ENCODE measurements at regions not wholly inside any gene's neighbourhood (a gene's known extent, or its start where the extent isn't known, plus 50 kb on each side); places are given as distances from the start of the nearest gene placed in this dataset.

DNA sequence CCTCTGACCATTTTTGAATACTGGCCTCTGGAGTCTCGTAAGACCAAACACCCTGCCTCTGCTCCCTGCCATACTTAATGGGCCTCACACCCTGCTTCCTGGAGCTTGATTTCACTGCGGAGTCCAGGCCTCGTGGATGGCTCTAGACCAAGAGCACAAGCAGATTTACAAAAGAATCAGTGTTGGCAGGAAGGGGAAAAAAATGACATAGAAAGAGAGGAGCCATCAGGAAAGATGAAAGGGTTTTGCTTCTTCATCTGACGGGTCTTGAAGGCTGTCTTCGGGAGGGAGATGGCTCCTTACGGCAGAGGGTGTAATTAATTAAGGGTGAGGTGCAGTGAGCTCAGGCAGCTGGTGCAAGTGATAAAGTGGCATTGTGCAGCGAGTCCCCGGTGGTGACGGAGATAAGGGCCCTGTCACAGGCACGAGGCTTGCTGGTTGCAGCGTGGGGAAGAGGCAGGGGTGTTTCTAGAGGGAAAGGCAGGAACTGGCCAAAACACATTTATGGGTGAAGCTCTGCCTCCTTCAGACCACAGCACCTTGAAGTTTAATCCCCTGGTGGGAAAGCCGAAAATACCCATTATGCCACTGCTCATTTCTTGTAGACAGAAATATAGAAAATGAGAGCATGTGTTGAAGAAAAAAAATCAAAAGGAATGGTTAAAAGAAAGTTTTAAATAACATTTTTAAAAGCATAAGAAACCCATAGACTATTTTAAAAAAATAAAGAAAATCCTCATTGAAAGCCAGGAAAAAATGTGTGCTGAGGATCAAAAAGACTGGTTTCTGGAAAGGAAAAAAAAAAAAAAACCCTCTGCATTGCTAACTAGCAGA, 128.6 kb upstream of the LRFN2 start:
- H3K4me3 ChIP-seq (ENCODE audit: low read depth, low read length) = no peak overlapping the region

DNA sequence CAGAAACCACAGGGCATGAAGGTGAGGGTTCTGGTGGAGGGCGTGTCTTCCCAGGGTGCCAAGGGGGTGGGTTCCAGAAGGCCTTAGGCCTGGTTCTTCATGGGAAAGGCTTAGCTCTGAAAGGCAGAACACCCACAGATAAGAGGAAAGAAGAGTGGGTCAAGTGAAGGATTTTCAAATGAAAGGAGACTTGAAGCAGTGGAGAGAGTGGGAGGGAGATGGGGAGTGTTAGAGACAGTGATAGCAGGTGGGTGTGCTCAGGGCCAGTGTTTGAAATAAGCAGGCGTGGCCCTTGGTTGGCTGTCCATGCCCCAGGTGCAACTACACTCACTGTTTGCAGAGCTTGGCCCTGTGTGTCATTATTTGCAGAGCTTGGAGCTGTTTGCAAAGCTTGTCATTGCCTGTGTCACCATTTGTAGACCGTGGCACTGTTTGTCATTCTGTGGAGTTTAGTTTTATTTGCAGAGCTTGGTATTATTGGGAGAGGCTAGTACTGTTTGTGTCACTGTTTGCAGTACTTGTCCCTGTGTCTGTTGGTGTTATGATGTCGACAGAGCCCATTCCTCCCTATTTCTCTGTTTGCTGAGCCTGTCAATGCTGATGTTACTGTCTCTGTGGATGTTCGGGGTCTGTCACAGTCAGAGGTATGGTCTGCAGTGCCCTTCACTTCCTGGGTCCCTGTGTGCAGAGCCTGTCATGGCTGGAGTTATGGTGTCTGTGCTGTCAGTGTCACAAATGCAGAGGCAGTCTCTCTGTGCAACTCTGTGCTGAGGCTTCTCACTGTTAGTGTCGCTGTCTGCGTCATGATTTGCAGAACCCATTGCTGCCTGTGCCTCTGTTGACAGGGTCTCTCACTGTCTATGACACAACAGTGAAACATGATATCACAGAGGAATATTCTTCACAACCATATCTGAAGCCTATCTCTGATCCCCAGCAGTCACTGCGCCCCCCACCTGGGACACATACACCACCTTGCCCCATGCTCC, 127.7 kb upstream of the LRFN2 start:
- DNase-seq (ENCODE audit: low read depth) = no peak
- H3K4me3 ChIP-seq (ENCODE audit: low read depth, low read length) = no peak overlapping the region

More for the DNA sequence above, 128.6 kb upstream of the LRFN2 start:
- no peak for DNase-seq (ENCODE audit: low read depth)

DNA sequence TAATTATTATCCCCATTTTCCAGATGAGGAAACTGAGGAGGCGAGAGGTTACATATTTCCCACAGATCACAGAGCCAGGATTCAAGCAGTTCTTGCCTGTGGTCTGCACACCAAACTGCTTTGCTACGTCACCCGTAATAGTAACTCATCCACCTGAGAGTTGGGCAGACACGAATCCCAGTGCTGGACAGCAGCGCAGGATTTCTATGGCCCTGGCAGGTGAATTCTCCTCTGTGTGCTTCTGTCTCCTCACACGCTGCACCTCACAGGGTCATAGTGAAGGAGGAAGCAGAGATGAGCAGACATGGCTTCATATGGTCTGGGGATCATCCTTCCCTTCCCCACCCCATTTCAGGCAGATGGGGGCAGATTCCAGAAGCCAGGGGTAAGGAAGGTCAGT, 127.0 kb upstream of the LRFN2 start:
- DNase-seq (ENCODE audit: low read depth) = no peak
- H3K4me3 ChIP-seq (ENCODE audit: low read depth, low read length) = no peak overlapping the region

DNA sequence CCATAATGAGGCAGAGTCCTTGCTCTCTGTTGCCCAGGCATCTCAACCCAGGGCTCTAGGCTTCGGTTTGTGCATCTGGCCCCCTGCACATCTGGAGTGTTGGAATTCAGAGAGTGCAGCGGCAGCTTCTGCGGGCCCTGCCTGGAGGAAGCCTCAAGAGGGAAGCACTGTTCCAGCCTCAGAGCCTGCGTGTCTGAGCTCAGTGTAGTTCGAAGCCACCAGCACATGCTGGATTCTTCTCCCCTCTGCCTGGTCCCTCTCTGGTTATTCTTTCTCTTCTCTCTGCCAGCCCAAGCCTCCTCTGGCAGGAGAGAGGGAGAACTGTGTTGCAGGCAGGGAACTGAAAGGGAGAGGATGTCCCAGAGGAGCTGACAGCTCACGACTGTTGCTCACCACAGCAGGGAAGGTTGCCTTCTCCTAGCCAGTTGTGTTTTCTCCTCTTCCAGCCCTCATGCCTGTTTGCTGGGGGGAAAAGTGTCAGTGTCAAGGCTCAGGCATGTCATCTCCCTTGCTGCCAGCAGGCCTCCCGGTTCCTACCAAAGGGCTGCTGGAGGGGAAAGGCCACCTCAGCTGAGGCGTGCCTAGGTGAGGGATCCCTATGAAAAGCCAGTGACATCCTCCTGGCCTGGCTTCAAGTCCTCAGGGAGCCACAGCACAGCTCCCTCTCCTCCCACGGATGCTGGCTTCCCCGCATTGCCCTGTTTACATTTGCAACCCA, 126.0 kb upstream of the LRFN2 start:
- DNase-seq (ENCODE audit: low read depth) = no peak
- H3K4me3 ChIP-seq (ENCODE audit: low read depth, low read length) = no peak overlapping the region

DNA sequence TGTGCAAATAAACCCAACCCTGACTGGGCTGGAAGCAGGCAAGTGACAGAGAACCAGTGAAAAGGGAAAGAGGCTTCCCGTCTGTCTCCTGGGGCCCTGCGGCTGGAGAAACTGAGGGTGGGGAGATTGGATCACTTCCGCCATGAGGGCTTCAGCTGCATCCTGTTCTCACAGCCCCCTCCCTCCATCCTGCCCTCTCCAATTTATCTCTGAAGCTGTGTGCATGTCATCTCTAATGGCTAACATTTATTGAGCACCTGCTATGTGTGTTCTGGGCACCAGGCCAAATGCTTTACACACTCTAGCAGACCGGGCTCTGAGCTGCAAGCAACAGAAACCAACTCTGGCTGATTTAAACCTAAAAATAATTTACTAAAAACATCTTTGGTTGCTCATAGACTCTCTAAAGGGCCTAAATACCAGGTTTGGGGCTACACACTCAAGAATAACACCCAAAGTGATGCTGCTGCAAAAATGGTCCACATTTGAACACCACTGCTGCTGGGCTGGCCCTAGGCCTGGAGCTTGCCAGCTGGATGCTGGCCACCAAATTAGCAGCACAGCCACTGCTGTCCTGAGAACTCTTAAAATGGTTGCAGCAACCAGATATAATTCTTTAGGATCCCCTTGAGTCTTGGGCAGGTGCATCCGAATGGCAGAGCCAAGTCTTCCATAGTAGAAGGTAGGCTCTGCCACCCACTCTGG, 123.6 kb upstream of the LRFN2 start:
- no peak for DNase-seq (ENCODE audit: low read depth)
- no peak overlapping the region for H3K4me3 ChIP-seq (ENCODE audit: low read depth, low read length)

DNA sequence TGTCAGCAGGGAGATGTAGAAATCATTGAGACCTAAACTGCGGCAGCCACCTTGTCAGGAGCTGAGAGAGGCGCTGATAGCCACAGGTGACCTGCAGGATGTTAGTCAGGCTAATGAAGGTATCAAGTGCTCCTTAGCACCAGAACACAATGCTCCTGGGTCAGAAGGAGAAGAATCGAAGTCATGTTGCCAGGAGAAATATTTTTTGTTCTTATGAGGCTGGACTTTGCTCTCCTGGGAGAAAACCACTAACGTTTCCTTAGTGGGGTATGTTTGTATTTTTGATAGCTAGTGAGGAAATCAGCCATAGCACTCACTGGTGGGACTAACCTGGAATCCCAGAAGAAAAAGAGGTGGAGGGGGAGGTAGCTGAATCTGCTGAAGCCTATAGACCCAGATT, 120.9 kb upstream of the LRFN2 start:
- DNase-seq (ENCODE audit: low read depth) = no peak
- no peak overlapping the region for H3K4me3 ChIP-seq (ENCODE audit: low read depth, low read length)

DNA sequence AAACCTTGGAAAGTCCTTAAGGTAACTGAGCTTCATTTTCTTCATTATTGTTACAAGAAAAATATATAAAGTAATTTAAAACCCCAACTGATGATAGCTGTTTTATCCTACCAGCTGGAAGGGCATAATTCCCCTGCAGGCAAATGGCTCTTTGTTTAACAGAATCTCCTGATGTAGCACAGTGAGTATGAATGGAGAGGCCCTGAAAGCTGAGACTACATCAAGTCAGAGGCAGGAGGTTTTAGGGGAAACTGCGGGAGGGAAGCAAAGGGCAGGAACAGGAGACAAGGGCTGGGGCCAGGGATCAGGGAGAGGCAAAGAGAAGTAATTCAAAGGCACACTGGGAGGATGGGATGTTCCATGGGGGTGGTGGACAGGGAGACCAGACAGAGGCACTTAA, 119.0 kb upstream of the LRFN2 start:
- DNase-seq (ENCODE audit: low read depth) = no peak

DNA sequence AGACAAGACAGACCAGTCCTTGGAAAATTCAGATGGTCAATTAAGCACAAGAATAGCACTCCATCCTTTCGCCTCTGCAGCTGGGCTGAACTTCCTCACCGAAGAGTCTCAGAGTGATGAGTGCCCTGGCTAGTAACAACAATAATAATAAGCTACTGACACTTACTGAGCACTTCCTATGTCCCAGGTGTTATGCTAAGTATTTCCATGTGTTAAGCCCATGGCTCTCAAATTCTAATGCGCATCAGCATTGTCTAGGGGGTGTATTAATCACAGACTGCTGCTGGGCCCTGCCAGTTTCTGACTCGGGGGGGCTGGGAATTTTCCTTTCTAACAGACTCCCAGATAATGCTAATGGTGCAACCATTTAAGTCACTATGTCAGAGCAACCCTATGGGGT, 118.2 kb upstream of the LRFN2 start:
- no peak overlapping the region for H3K4me3 ChIP-seq (ENCODE audit: low read depth, low read length)
- no peak for DNase-seq (ENCODE audit: low read depth)

More for the DNA sequence above, 119.0 kb upstream of the LRFN2 start:
- H3K4me3 ChIP-seq (ENCODE audit: low read depth, low read length) = no peak overlapping the region

DNA sequence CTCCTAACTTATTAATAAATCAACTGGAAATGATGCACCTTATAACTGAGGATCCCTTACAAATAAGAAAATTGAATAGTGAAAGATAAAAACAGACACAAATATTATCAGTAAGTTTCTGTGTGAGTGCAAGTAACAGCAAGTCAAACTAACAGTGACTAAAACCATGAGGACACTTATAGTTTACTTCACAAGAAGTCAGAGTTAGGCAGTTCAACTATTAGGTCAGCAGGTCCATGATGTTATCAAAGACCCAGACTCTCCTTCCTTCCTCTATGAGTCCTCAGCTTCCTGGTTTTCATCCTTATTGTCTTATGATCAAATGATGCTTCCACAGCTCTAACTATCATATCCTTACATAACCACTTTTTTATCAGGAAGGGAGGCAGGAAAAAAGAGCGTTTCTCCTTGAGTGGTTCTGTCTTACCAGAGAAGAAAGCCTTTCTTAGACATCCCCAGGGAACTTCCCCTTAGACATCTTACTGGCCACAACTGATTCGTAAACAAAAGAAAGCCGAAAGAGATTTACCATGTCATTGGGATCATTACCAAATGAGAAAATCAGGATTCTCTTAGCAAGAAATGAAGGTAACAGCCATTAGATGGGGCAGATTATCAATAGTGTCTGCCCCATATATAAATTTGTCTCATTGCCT, 114.3 kb upstream of the LRFN2 start:
- no peak overlapping the region for H3K4me3 ChIP-seq (ENCODE audit: low read depth, low read length)
- DNase-seq (ENCODE audit: low read depth) = no peak

DNA sequence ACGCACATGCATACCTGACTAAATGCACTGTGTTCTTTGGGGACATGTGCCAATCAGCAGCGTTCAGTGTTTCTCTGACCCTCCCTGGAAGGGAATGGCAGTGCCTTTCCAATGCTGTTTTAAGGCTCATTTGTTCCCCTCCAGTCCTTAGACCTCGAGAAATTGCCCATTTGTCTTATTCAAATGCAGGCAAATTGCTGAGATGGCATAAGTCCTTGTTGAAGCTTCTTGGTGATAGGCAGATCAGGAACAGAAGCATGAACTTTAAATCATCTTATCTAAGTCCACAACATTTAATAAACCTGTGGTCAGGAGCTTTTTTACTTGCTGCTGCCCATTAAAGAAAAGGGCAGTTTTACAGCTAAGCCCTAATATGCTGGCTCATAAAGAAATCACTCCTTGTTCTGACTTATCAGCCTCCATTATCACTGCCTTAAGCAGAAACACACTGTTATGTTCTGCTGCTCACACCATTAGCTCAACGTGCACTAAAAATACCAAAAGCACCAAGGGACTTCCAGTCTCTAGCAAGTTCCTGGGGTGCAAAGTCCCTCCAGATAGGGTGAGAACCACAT, 112.9 kb upstream of the LRFN2 start:
- DNase-seq (ENCODE audit: low read depth) = no peak
- no peak overlapping the region for H3K4me3 ChIP-seq (ENCODE audit: low read depth, low read length)

DNA sequence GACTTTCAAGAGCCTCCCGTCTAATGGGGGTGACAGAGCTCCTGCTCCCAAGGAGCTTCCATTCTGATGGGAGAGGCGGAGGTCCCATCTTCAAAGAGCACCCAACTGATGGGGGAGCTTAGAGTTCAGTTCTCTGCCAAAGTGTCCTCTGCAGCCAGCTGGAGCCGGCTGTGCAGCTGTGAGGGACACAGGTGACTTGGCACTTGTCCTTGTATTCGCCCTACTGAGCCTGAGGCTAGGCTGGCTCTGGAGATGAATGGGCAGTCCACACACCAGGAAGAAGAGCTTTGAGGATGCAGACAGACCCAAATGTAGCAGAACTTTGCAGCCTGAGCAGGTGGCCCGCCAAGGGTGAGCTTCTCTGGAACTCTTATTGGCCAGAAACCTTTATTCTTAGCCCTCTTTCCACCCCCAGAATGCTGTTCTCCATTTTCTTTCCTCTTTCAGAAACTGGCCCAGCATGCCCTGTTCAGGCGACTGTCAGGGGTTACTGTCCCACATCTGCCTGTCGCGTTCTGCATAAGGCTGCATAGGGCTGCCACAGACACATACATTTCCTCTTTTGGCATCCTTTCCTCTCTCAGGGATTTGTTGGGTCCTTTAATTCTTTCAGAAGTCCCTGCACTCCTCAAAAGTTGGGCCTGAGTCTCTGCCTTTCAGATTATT, 108.7 kb upstream of the LRFN2 start:
- DNase-seq (ENCODE audit: low read depth) = no peak
- no peak overlapping the region for H3K4me3 ChIP-seq (ENCODE audit: low read depth, low read length)

DNA sequence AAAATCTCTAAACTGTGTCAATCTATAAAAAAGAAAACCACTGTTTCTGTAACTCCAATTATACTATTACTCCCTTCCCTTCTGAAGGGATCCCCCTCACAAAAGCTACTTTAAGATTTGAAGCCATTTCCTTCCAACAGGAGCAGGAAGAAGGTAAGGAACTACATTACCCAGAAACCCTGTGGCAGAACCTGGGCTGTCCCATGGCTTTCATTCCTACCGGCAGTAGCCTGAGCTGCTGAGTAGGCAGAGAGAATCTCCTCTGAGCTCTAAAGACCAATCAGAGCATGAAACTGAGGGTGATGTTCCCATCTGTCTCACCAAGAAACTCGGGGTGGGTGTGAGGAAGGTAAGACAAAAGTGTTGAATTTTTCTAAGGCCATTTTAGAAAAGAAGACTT, 108.0 kb upstream of the LRFN2 start:
- no peak for DNase-seq (ENCODE audit: low read depth)

DNA sequence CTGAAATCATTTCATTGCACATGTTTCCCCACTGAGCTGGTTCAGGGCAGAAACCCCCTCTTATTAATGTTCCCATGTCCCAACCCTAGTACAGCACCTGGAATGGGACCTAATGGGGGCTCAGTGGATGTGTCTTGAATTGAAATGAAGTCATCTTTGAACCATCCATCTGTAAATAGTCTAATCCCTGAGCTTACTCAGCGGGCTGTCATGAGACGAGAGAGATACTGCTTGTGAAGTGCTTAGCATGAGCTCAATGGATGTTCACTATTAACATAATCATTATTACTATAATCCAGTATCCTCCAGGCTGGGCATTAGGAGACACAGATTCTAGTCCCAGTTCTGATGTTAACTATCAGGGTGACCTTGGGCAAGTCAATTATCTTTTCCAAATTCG, 106.6 kb upstream of the LRFN2 start:
- DNase-seq (ENCODE audit: low read depth) = no peak
- no peak overlapping the region for H3K4me3 ChIP-seq (ENCODE audit: low read depth, low read length)

More for the DNA sequence above, 108.0 kb upstream of the LRFN2 start:
- no peak overlapping the region for H3K4me3 ChIP-seq (ENCODE audit: low read depth, low read length)

DNA sequence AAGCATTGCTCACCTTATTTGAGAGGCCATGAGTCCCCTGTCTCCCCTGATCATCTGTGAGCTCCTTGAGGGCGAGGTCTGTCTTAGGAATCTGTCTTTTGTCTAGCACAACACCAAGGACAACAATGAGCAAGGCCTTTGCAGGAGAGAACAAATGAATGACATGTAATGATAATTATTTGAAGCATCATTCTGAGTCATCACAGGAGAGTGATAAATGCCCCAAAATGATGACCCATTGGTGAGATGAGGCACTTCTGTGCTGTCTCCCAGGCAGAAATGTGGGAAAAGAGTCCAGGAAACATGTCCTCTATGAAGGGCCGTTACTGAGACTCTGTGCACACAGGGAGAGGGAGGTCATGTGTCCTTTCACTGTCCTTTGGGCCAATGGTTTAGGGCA, 105.2 kb upstream of the LRFN2 start:
- no peak for DNase-seq (ENCODE audit: low read depth)
- H3K4me3 ChIP-seq (ENCODE audit: low read depth, low read length) = no peak overlapping the region

DNA sequence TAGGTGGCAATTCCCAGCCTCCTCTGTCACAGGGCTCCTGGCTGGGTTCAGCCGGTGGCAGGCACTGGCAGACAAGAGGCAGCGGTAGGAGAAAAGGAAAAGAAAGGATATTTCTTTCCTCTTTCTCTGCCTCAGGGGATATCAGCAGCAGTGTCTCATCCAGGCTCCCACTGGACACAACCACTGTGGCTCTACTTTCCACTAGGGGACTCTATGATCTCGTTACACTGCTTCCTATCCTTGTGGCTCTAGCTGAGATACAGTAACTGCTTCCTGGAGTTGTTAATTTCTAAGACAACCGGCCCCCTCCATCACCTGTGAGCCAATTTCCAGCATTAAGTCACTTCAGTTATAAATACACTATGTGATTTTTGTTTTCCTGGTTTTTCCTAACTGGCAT, 102.0 kb upstream of the LRFN2 start:
- no peak overlapping the region for H3K4me3 ChIP-seq (ENCODE audit: low read depth, low read length)
- DNase-seq (ENCODE audit: low read depth) = no peak

DNA sequence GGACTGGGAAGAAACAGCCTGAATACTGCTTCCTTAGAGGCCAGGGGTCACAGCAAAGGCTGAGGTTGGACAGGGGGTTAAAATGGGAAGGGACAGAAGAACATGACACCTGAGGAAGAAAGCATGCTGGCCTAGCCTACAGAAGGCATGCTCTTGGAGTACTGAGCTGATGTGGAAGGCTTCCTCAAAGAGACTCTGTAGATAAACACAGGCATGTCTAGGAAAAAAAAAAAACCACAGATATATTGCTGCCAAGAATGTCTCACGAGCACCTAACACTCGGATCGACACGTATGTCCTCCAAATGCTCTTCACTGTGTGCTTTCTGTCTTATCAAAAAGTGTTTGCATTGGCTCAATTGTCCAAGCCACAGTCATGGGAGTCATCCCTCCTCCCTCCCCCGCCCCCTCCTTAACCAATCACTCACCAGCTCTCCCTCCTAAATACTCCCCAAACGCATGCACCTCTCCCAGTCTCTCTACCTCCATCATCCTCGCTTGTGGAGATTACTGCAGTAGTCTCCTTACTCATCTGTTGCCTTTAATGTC, 101.1 kb upstream of the LRFN2 start:
- no peak overlapping the region for H3K4me3 ChIP-seq (ENCODE audit: low read depth, low read length)
- no peak for DNase-seq (ENCODE audit: low read depth)

DNA sequence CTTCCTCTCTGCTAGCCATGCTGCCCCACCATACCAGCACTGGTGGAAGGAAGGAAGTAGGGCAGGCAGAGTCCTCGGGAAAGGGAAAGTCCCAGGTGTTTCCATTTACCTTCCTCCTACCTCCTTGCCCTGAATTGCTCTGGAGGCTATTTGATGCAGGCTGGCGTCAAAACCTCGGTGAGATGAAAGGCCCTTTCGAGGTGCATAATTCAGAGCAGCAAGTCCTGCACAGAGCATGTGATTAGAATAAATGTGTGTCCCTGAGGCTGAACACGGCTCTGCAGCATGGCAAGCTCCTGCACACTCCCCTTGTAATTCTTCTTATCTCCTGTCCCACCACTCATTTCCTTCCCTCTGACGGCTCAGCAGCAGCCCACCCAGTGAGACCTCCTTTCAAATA, 98.7 kb upstream of the LRFN2 start:
- DNase-seq (ENCODE audit: low read depth) = no peak
- no peak overlapping the region for H3K4me3 ChIP-seq (ENCODE audit: low read depth, low read length)

DNA sequence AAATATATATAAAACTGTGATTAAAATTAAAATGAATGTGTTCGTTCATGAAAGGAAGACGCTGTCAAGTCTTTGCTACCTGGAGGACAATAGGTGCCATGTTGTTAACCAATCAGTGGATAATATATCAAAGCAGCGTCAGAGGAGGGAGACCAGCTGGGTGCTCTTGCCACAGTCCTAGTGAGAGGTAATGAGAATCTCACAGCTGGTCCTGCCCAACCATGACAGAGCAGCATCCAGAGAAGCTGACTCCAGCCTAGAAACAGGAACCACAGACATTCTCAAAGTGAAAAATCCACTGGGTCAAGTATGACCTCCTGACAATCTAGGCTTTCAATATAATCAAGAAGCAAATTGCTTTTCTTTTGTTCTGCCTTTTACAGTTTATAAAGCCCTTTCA, 94.5 kb upstream of the LRFN2 start:
- no peak overlapping the region for H3K4me3 ChIP-seq (ENCODE audit: low read depth, low read length)

More for the DNA sequence above, 94.5 kb upstream of the LRFN2 start:
- no peak for DNase-seq (ENCODE audit: low read depth)

All from skeletal muscle cell (primary cell).